NCI-H1436 (cell line): ENCODE measurements at regions not wholly inside any gene's neighbourhood (a gene's known extent, or its start where the extent isn't known, plus 50 kb on each side); places are given as distances from the start of the nearest gene placed in this dataset.

Experiments used
- DNase-seq: peaks from one replicate; lab custom pipeline; 2025; lab: John Stamatoyannopoulos, UW

- no peak for DNase-seq
Observed at GRCh38 chr4:14237911-14238310, 610.4 kb upstream of the BOD1L1 start.

GRCh38 chr4:14241574-14241973, 614.0 kb upstream of the BOD1L1 start:
- no peak for DNase-seq

- DNase-seq = no peak
Observed at GRCh38 chr4:14247767-14248166, 620.2 kb upstream of the BOD1L1 start.

GRCh38 chr4:14249226-14249625, 621.7 kb upstream of the BOD1L1 start:
- DNase-seq = no peak

GRCh38 chr4:14254252-14254651, 626.7 kb upstream of the BOD1L1 start:
- no peak for DNase-seq

DNA sequence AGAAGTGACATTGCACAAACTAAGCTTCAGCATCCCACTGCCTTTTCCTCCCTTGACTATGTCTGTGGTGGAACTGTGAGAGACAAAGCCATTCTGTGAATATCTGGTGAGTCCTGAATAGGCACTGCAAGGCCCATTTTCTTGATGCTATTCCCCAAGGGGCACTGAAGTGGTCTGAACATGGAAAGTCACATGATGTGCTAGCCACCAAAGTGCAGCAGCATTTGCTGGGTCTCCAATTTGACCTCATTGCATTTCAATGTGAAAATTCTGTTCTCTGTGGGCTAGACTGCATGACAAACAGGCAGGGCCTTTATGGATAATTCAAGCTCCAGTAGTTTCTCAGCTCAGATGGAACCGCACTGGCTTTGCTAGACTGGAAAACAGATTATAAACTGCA, 627.4 kb upstream of the BOD1L1 start:
- no peak for DNase-seq

- no peak for DNase-seq
Observed at GRCh38 chr4:14257903-14258302, 630.4 kb upstream of the BOD1L1 start.

DNA sequence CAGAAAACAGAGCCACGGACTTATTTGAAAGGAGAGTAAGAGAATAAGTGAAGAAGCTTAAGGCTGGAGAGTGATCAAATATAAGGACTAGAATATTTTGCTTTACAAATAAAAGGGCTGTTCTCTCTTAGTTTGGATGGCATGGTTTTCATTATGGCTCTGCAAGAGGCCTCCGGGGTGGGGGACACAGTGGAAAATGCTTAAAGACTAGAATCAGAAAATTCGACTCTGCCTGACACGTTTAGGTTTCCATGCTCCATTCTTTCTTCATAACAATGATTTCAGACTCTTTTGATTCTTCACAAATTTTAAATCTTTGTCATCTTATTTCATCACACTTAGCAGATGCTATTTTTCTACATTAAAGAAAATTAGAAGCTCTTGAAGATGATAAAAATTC, 632.4 kb upstream of the BOD1L1 start:
- DNase-seq = no peak

GRCh38 chr4:14260591-14260990, 633.1 kb upstream of the BOD1L1 start:
- no peak for DNase-seq

- DNase-seq = no peak
Observed at GRCh38 chr4:14262221-14262620, 634.7 kb upstream of the BOD1L1 start.

DNA sequence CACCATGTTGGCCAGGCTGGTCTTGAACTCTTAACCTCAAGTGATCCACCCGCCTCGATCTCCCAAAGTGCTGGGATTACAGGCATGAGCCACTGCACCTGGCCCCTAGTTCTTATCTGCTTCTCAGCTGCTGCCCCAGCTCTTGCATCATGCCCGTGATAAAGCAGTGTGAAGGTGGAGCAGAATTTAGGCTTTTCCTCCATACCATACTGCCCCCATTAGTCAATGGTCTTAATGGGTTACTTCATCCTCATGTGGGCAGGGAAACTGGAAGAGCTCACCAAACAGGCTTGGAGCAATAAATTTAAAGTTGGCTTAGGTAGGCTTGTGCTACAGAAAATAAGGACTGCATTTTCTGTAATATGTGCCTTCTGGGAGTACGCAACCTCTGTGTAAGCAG, 636.9 kb upstream of the BOD1L1 start:
- DNase-seq = no peak

DNA sequence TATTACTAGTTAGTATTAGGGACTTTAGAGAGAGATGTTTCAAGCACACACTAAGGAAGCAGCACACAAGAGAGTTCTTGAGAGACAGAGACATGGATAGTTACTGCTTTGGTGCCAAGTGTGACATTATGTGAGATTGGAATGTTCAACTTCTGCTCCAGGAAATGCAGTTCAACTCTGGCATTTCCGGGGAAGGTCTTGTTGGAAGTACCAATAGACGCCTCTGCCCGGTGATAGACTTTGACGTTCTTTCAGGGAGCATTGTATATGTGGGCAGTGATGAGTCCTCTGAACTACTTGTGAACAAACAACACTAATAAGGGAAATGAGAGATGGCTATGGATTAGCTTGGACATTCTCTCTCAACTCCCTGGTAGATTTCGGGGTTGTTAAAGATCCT, 638.1 kb upstream of the BOD1L1 start:
- no peak for DNase-seq

DNA sequence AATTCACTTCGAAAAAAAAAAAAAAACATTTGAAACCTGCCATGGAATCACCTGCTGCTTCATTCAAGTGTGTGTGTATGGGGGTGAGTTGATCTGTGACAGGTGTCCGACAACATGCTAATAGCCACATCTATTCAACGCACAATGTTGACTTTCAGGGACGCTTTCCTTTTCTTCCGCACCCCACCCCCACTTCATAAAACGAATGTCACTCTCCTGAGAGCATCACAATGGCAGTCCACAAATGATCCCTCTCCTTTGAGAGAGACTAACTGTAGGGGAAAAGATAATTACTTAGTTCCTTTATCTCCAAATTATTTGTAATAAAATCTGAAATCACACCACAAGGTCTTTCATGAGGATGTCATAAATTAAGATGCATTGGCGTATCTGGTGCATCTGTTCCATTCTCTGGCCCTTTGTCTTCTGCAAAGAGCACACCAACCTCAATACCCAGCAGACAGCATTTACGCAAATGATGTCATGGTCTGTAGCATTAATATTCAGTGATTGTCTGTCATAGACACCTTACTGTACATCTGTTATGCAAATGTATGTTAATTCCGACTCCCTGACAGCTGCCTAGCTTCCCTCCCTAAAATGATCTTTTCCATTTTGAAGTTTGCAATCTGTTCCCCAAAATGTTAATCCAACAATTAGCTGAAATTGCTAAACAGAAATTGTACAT, 640.0 kb upstream of the BOD1L1 start:
- peak; percentile 45 for DNase-seq

GRCh38 chr4:14269824-14270223, 642.3 kb upstream of the BOD1L1 start:
- DNase-seq = no peak

DNA sequence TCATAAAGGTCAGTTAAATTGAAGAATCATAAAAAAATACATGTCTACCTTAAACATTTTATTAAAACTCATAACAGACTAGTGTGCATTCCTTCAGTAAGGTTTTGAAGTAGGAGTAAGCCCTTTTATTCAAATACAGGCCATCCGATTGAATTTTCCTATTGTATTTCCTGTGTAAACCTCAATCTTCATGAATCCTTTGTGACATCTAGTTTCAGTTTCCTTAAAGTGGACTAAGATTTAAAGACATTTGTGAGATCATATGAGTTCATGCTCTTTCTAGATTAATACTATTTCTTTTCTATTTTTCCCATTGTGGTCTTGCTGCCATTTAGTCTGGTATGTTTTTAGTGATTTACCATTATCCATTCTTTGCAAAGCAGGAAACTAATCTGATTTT, 644.7 kb upstream of the BOD1L1 start:
- no peak for DNase-seq

GRCh38 chr4:14277505-14277904, 650.0 kb upstream of the BOD1L1 start:
- DNase-seq = no peak

GRCh38 chr4:14280567-14280966, 653.0 kb upstream of the BOD1L1 start:
- DNase-seq = no peak

DNA sequence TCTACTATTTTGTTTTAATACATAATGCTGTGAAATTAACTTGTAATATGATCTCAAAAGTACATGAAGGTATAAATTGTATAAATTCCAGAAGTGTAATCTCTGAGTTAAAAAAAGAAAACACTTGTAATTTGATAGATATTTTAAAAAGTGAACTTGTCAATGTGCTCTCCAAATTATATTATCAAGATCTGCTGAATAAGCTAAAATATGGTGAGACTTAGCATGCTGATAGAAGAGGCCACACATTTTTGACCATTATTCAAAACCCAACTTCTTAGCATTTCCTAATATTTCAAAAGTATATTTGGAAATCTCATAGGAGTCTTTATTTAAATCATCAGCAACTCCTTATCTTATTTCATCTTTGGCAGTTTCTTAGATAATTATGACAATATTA, 657.1 kb upstream of the BOD1L1 start:
- DNase-seq = no peak

- no peak for DNase-seq
Observed at GRCh38 chr4:14289708-14290107, 662.2 kb upstream of the BOD1L1 start.

DNA sequence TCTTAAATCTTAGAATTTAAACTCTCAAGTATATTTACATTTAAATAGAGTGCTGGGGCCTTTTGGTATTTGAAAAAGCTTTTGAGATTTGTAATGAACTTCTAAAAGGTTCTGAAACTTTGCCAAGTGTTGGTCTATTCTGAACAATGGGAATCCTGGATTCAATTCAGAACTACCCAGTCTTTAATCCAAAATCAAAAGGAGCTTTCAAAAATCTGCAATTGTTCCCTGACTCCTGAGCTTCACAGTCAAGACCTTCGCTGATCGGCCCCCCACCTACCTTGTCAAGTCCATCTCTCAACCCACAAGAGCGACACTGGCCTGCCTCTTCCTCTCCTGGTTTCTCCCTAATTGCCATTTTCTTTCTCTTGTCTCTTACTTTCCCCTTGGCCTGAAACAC, 666.1 kb upstream of the BOD1L1 start:
- no peak for DNase-seq

DNA sequence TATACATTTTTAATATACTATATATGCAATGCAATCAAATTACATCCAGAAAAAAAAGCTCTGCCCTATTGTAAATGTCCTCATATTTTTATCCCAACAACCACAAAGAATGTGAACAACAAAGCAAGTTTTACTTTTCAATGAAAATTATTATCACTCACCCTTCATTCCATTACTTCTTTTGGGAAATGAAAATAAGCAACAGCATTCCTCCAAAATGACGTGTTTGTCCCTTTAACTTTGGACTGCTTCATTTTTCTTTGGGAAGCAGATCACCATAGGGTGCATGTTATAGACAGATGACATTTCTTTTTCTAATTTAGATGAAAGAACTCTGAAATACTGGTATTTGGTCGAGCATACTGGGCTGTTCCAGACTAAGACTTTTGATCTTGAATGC, 667.1 kb upstream of the BOD1L1 start:
- DNase-seq = no peak

- DNase-seq = no peak
Observed at GRCh38 chr4:14299166-14299565, 671.6 kb upstream of the BOD1L1 start.

- DNase-seq = no peak
Observed at GRCh38 chr4:14302021-14302420, 674.5 kb upstream of the BOD1L1 start.

DNA sequence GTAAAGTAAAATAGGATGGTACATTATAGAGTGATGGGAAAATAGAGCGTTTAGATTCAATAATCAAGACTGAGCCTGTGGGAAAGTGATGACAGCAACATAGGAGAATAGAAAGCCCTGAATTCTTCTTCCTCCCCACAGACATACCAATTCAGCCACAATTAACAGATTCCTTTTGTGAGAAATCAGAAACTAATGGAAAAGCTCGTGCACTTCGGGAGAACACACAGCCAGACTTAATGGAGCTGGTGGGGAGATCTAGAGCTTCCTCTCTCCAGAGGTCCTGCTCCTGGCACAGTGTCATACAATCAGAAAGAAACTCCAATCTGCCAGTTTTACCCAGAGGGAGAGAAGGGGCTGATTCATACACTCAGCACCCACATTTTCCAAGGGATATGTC, 676.3 kb upstream of the BOD1L1 start:
- no peak for DNase-seq

DNA sequence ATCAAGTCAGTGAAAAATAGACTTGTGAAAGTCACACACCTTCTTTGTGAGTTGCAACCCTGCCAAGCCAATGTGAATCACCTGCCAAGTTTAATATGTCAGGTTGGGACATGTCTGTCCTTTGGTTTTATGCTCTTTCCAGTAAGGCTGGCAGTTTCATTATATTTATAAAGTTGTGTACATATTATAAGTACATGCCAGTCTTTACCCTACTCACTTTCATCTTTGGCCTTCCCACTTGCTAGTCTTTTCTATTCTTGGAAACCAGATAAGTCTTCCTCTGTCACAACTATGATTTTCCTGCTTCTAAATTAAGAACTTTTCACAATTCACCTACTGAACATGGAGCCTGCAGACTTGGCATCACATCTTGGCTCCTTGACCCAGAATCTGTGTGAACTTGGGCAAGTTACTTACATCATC, 680.7 kb upstream of the BOD1L1 start:
- DNase-seq = no peak
